Liver (tissue), 7 donors: ENCODE measurements at regions not wholly inside any gene's neighbourhood (a gene's known extent, or its start where the extent isn't known, plus 50 kb on each side); places are given as distances from the start of the nearest gene placed in this dataset.

Source experiments
- DNase-seq: peaks from one replicate; pipeline ENCODE4 v3.0.0-alpha.2; 2017; ENCODE audit warnings: low spot score
- H3K27ac ChIP-seq, 2 donors: one replicate each; pipeline ENCODE4 v1.7.0; 2013; ENCODE audit warnings: inconsistent platforms in 2 of 2, low read length in 2 of 2, control low read depth in 1 of 2, low read depth in 1 of 2, mild to moderate bottlenecking in 1 of 2
- H3K27me3 ChIP-seq, 4 donors: one replicate each; pipeline versions ENCODE4 v1.6.1 to v1.7.0; 2013; ENCODE audit warnings: low read length in 3 of 4, inconsistent platforms in 1 of 4, mild to moderate bottlenecking in 1 of 4, moderate library complexity in 1 of 4; ENCODE audit not compliant: control insufficient read depth in 4 of 4, insufficient read depth in 4 of 4
- H3K36me3 ChIP-seq, 4 donors: one replicate each; pipeline versions ENCODE4 v1.6.1 to v1.7.0; 2013; ENCODE audit warnings: low read length in 3 of 4, mild to moderate bottlenecking in 3 of 4, low read depth in 1 of 4, moderate library complexity in 1 of 4; ENCODE audit not compliant: control insufficient read depth in 4 of 4, insufficient read depth in 3 of 4
- H3K4me1 ChIP-seq, 4 donors: one replicate each; pipeline versions ENCODE4 v1.6.1 to v1.7.0; 2013; ENCODE audit warnings: low read length in 3 of 4, mild to moderate bottlenecking in 3 of 4, moderate library complexity in 1 of 4; ENCODE audit not compliant: control insufficient read depth in 4 of 4, insufficient read depth in 4 of 4
- H3K4me3 ChIP-seq, 3 donors: one replicate each; pipeline versions ENCODE4 v1.6.1 to v1.7.0; 2013; ENCODE audit warnings: low read length in 3 of 3, control low read depth in 1 of 3, low read depth in 1 of 3, mild to moderate bottlenecking in 1 of 3
- H3K9ac ChIP-seq, 2 donors: one replicate each; pipeline ENCODE4 v1.7.0; 2013; ENCODE audit warnings: low read length in 2 of 2, mild to moderate bottlenecking in 2 of 2, moderate library complexity in 2 of 2, control low read depth in 1 of 2, low read depth in 1 of 2
- H3K9me3 ChIP-seq, 4 donors: one replicate each; pipeline versions ENCODE4 v1.6.1 to v1.7.0; 2013; ENCODE audit warnings: low read length in 3 of 4; ENCODE audit not compliant: control insufficient read depth in 4 of 4
- EGR1 ChIP-seq, 2 donors: IDR thresholded peaks; 2 replicates each; pipeline ENCODE4 v1.6.1; 2016 to 2018; ENCODE audit warnings: antibody characterized with exemption in 2 of 2, low read depth in 2 of 2
- FOXA1 ChIP-seq: IDR thresholded peaks from 2 replicates; pipeline ENCODE4 v1.6.1; 2016; ENCODE audit warnings: antibody characterized with exemption
- HNF4A ChIP-seq, 2 donors: conservative IDR thresholded peaks; 2 replicates each; pipeline ENCODE4 v1.6.1; 2016; ENCODE audit warnings: antibody characterized with exemption in 2 of 2, mild to moderate bottlenecking in 2 of 2
- HNF4G ChIP-seq: IDR thresholded peaks from 2 replicates; pipeline ENCODE4 v1.6.1; 2016; ENCODE audit warnings: antibody characterized with exemption
- JUND ChIP-seq, 2 donors: IDR thresholded peaks; 2 replicates each; pipeline ENCODE4 v1.6.1; 2016; ENCODE audit warnings: antibody characterized with exemption in 2 of 2
- NR2F2 ChIP-seq: IDR thresholded peaks from 2 replicates; pipeline ENCODE4 v1.6.1; 2016; ENCODE audit warnings: antibody characterized with exemption
- RAD21 ChIP-seq, 2 donors: IDR thresholded peaks; 2 replicates each; pipeline ENCODE4 v1.6.1; 2016; ENCODE audit warnings: antibody characterized with exemption in 2 of 2, mild to moderate bottlenecking in 2 of 2
- SP1 ChIP-seq: IDR thresholded peaks from 2 replicates; pipeline ENCODE4 v1.6.1; 2018; ENCODE audit warnings: antibody characterized with exemption, mild to moderate bottlenecking
- TAF1 ChIP-seq: conservative IDR thresholded peaks from 2 replicates; pipeline ENCODE4 v1.6.1; 2016; ENCODE audit warnings: antibody characterized with exemption, mild to moderate bottlenecking
- WGBS: extraction: QIAGEN DNeasy Blood & Tissue Kit; methylation state at CpG from one replicate; pipeline ENCODE4 v1.1.7; 2013; 5-methylcytosine and 5-hydroxymethylcytosine counted together
- TF ChIP-seq, protein P1 (sequence below): IDR thresholded peaks from 2 replicates; pipeline ENCODE4 v1.6.1; 2016; ENCODE audit warnings: antibody characterized with exemption
- TF ChIP-seq, protein P2 (sequence below): IDR thresholded peaks from 2 replicates; pipeline ENCODE4 v1.6.1; 2016; ENCODE audit warnings: antibody characterized with exemption, mild to moderate bottlenecking
- TF ChIP-seq, protein P3 (sequence below): IDR thresholded peaks from 2 replicates; pipeline ENCODE4 v1.6.1; 2016; ENCODE audit warnings: antibody characterized with exemption
- donor health status: healthy.
- donor health status: healthy.
- donor health status: healthy.
- donor health status: healthy.

DNA sequence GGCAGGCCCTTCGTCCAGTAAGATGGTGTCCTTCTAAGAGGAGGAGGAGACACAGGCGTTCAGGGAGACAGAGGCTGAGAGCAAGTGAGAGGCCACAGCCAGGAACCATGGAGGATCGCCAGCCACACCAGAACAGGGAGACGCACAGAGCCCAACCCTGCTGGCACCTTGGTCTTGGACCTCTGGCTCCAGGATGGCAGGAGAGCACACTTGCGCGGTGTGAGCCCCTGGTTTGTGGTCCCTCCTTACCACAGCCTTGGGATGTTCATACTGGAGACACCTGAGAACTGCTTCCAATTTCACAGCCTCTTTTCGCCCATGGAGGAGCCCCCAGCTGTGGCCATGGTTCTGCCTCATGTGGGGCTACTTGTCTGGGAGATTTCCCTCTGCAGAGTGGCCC, 222.4 kb downstream of the DLL1 start (continued):
- TF ChIP-seq, protein P1, sequence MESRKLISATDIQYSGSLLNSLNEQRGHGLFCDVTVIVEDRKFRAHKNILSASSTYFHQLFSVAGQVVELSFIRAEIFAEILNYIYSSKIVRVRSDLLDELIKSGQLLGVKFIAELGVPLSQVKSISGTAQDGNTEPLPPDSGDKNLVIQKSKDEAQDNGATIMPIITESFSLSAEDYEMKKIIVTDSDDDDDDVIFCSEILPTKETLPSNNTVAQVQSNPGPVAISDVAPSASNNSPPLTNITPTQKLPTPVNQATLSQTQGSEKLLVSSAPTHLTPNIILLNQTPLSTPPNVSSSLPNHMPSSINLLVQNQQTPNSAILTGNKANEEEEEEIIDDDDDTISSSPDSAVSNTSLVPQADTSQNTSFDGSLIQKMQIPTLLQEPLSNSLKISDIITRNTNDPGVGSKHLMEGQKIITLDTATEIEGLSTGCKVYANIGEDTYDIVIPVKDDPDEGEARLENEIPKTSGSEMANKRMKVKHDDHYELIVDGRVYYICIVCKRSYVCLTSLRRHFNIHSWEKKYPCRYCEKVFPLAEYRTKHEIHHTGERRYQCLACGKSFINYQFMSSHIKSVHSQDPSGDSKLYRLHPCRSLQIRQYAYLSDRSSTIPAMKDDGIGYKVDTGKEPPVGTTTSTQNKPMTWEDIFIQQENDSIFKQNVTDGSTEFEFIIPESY: no peak
- no peak for TF ChIP-seq JUND (IDR thresholded peaks at IDR 0.05)
- no peak for TF ChIP-seq EGR1 (IDR thresholded peaks at IDR 0.05; ENCODE audit: low read depth in 2 of 2)
- TF ChIP-seq NR2F2: no peak
- no peak for TF ChIP-seq SP1
- TF ChIP-seq HNF4A (conservative IDR thresholded peaks at IDR 0.05): no peak
- TF ChIP-seq TAF1: no peak

DNA sequence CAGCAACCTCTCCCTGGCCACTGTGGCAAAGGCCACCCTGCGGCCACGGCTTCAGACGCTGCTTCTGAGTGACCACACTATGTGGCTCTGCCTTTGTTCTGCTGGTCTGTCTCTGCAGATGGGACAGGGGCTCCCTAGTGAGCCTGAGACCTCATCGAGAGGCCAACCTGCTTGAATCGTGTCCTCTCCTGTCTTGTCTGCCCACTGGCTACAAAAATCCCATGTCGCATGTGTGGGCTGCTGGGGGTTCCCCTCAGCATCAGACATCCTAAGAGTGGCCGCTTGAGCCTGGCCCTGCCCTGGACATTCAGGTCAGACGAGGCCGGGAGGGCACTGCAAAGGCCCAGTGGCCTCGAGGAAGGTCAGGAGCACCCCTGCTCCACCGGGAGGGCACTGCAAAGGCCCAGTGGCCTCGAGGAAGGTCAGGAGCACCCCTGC, 222.9 kb downstream of the DLL1 start:
- no peak overlapping the region for H3K4me3 ChIP-seq
- TF ChIP-seq, protein P2, sequence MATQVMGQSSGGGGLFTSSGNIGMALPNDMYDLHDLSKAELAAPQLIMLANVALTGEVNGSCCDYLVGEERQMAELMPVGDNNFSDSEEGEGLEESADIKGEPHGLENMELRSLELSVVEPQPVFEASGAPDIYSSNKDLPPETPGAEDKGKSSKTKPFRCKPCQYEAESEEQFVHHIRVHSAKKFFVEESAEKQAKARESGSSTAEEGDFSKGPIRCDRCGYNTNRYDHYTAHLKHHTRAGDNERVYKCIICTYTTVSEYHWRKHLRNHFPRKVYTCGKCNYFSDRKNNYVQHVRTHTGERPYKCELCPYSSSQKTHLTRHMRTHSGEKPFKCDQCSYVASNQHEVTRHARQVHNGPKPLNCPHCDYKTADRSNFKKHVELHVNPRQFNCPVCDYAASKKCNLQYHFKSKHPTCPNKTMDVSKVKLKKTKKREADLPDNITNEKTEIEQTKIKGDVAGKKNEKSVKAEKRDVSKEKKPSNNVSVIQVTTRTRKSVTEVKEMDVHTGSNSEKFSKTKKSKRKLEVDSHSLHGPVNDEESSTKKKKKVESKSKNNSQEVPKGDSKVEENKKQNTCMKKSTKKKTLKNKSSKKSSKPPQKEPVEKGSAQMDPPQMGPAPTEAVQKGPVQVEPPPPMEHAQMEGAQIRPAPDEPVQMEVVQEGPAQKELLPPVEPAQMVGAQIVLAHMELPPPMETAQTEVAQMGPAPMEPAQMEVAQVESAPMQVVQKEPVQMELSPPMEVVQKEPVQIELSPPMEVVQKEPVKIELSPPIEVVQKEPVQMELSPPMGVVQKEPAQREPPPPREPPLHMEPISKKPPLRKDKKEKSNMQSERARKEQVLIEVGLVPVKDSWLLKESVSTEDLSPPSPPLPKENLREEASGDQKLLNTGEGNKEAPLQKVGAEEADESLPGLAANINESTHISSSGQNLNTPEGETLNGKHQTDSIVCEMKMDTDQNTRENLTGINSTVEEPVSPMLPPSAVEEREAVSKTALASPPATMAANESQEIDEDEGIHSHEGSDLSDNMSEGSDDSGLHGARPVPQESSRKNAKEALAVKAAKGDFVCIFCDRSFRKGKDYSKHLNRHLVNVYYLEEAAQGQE: no peak
- TF ChIP-seq JUND (IDR thresholded peaks at IDR 0.05) (no peak), HNF4G (no peak), FOXA1 (no peak)
- TF ChIP-seq, protein P3, sequence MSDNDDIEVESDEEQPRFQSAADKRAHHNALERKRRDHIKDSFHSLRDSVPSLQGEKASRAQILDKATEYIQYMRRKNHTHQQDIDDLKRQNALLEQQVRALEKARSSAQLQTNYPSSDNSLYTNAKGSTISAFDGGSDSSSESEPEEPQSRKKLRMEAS: no peak
- TF ChIP-seq, protein P1: no peak
- DNase-seq: no peak
- H3K27ac ChIP-seq: no peak overlapping the region
- 82% methylated on average over 12 of the region's 12 CpGs for WGBS
- no peaks in the 10 kb centered on the region for H3K27me3 ChIP-seq
- H3K4me1 ChIP-seq: no peaks in the 10 kb centered on the region
- H3K9ac ChIP-seq: no peak overlapping the region
- H3K36me3 ChIP-seq: no peaks in the 10 kb centered on the region
- H3K9me3 ChIP-seq: peaks cover 2 to 8% (median 5%) of the 10 kb centered on the region in 4 donors

DNA sequence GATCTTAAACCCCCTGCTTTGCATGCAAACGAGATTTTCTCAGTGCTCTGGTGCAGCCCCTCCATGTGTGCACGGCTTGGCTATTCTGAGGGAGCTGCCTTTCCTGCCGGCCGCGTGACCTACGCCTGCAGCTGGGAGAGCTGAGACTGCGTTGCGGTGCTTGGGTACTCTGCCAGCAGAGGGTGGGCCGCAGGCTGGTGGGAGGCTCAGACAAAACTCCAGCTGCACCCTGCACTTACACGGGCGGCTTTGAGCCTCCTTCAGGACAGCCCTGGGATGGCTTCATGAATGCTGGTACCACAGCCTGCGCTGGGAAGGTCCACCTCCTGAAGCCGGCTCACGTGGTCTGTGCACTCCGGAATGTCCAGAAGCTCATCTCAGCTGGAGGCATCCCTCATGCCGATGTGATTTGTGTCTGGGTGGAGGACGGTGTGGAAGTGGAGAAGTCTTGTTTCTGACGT, 223.7 kb downstream of the DLL1 start:
- H3K27me3 ChIP-seq: no peaks in the 10 kb centered on the region
- no peak overlapping the region for H3K27ac ChIP-seq
- H3K4me3 ChIP-seq: no peak overlapping the region
- WGBS: 61% methylated on average over 18 of the region's 18 CpGs
- TF ChIP-seq FOXA1: no peak
- TF ChIP-seq, protein P2: no peak
- no peak for TF ChIP-seq RAD21 (IDR thresholded peaks at IDR 0.05)
- no peak overlapping the region for H3K9ac ChIP-seq
- H3K4me1 ChIP-seq: no peaks in the 10 kb centered on the region
- DNase-seq: no peak
- peaks cover 2 to 8% (median 5%) of the 10 kb centered on the region in 4 donors for H3K9me3 ChIP-seq
- H3K36me3 ChIP-seq: no peaks in the 10 kb centered on the region
